Small intestine (tissue), 7 donors: ENCODE measurements at regions not wholly inside any gene's neighbourhood (a gene's known extent, or its start where the extent isn't known, plus 50 kb on each side); places are given as distances from the start of the nearest gene placed in this dataset.
"Not testable (repeated sequence)": the region's sequence is repeated elsewhere in the genome, so short reads cannot be mapped to it uniquely, and the experiment has no call there.

Experiments used
- DNase-seq, 2 donors: peaks; one replicate each; pipeline versions ENCODE4 v3.0.0 to v3.0.0-alpha.2; 2013
- FAIRE-seq: peaks from 2 replicates; lab custom pipeline; 2012; peaks lifted over from hg19 to GRCh38; lab: Jason Lieb, UNC
- H3K27ac ChIP-seq, 3 donors: one replicate each; pipeline ENCODE4 v1.5.1; 2013; ENCODE audit warnings: low read length in 2 of 3, mild to moderate bottlenecking in 2 of 3, control low read depth in 1 of 3, inconsistent platforms in 1 of 3, low read depth in 1 of 3, moderate library complexity in 1 of 3
- H3K27me3 ChIP-seq, 3 donors: one replicate each; pipeline ENCODE4 v1.6.1; 2013; ENCODE audit warnings: low read length in 3 of 3, inconsistent platforms in 1 of 3; ENCODE audit not compliant: control insufficient read depth in 3 of 3, insufficient read depth in 3 of 3
- H3K36me3 ChIP-seq, 3 donors: one replicate each; pipeline ENCODE4 v1.6.1; 2013; ENCODE audit warnings: low read length in 3 of 3, inconsistent platforms in 1 of 3, low read depth in 1 of 3, mild to moderate bottlenecking in 1 of 3, moderate library complexity in 1 of 3; ENCODE audit not compliant: control insufficient read depth in 3 of 3, insufficient read depth in 2 of 3
- H3K4me1 ChIP-seq, 3 donors: one replicate each; pipeline ENCODE4 v1.6.1; 2013; ENCODE audit warnings: low read length in 2 of 3, inconsistent platforms in 1 of 3, low read depth in 1 of 3, mild to moderate bottlenecking in 1 of 3, moderate library complexity in 1 of 3; ENCODE audit not compliant: control insufficient read depth in 3 of 3, insufficient read depth in 2 of 3
- H3K4me3 ChIP-seq, 3 donors: one replicate each; pipeline ENCODE4 v1.5.1; 2013; ENCODE audit warnings: low read length in 3 of 3, control low read depth in 1 of 3, inconsistent platforms in 1 of 3, low read depth in 1 of 3, mild to moderate bottlenecking in 1 of 3, moderate library complexity in 1 of 3
- H3K9me3 ChIP-seq, 2 donors: one replicate each; pipeline ENCODE4 v1.6.1; 2013; ENCODE audit warnings: low read depth in 1 of 2, low read length in 1 of 2; ENCODE audit not compliant: control insufficient read depth in 2 of 2, insufficient read depth in 1 of 2
- WGBS, 3 donors: extraction: QIAGEN DNeasy Blood & Tissue Kit; methylation state at CpG; one replicate each; pipeline ENCODE4 v1.1.7; 2013; 5-methylcytosine and 5-hydroxymethylcytosine counted together
- donor health status: healthy with polysubstance abuse.
- donor health status: control.
- donor health status: control.
- donor health status: Bipolar disorder and iron deficiency.
- donor health status: healthy.

GRCh38 chr1:121587777-121588176 lies 403.0 kb downstream of the SRGAP2C start:
- no peak overlapping the region for H3K4me3 ChIP-seq

GRCh38 chr1:121594096-121594495 lies 409.3 kb downstream of the SRGAP2C start:
- H3K4me3 ChIP-seq = no peak overlapping the region
- WGBS, 3 donors = 19 to 55% (median 45%) methylated on average over 3 of the region's 3 CpGs
- H3K27ac ChIP-seq = no peak overlapping the region
- H3K4me1 ChIP-seq = no peaks in the 10 kb centered on the region
- FAIRE-seq (no peak), DNase-seq (no peak)
- no peaks in the 10 kb centered on the region for H3K9me3 ChIP-seq
- no peaks in the 10 kb centered on the region for H3K27me3 ChIP-seq
- H3K36me3 ChIP-seq = no peaks in the 10 kb centered on the region

More at GRCh38 chr1:121587777-121588176, 403.0 kb downstream of the SRGAP2C start:
- FAIRE-seq = no peak
- Histone ChIP-seq H3K4me1 (no peaks in the 10 kb centered on the region), H3K9me3 (peaks cover 0 to 7% of the 10 kb centered on the region in 2 donors), H3K27ac (no peak overlapping the region), H3K36me3 (no peaks in the 10 kb centered on the region), H3K27me3 (no peaks in the 10 kb centered on the region)
- DNase-seq = no peak

- no peak overlapping the region for H3K4me3 ChIP-seq
- DNase-seq (peak; percentile 18 to 38), FAIRE-seq (no peak)
- H3K27ac ChIP-seq = no peak overlapping the region
- H3K27me3 ChIP-seq = no peaks in the 10 kb centered on the region
- no peaks in the 10 kb centered on the region for H3K9me3 ChIP-seq
- H3K4me1 ChIP-seq = no peaks in the 10 kb centered on the region
- H3K36me3 ChIP-seq = no peaks in the 10 kb centered on the region
These were observed 410.3 kb downstream of the SRGAP2C start for GRCh38 chr1:121595089-121595488.

- WGBS, 3 donors = 84 to 100% methylated on average over 1 to 3 of the region's 3 CpGs; no CpG with 5 or more reads in 1 of the 3 donors
These were observed 420.2 kb downstream of the SRGAP2C start for GRCh38 chr1:121604843-121605444.

GRCh38 chr1:121607499-121607898 lies 422.7 kb downstream of the SRGAP2C start:
- H3K9me3 ChIP-seq, FAIRE-seq, H3K36me3 ChIP-seq, H3K27me3 ChIP-seq, H3K4me1 ChIP-seq, H3K4me3 ChIP-seq, H3K27ac ChIP-seq, DNase-seq: not testable (repeated sequence)
- WGBS, 3 donors = no CpG with 5 or more reads among the region's 2 CpGs

More at GRCh38 chr1:121604843-121605444, 420.2 kb downstream of the SRGAP2C start:
- H3K9me3 ChIP-seq, H3K27me3 ChIP-seq, H3K36me3 ChIP-seq, DNase-seq, FAIRE-seq, H3K4me1 ChIP-seq, H3K27ac ChIP-seq, H3K4me3 ChIP-seq: not testable (repeated sequence)
